ENCODE measurements at regions not wholly inside any gene's neighbourhood (a gene's known extent, or its start where the extent isn't known, plus 50 kb on each side); places are given as distances from the start of the nearest gene placed in this dataset.

- ChIA-PET POLR2A (interaction anchor here (0.7 kb wide), 1 partner anchor 108 kb away, joined by 4 read pairs; no protein-coding TSS in a partner anchor), CTCF (interaction anchor here (0.6 kb wide), 1 partner anchor 409 kb away, joined by 3 read pairs; no protein-coding TSS in a partner anchor), RAD21 (ENCODE audit: unreplicated experiment) (interaction anchor here (0.7 kb wide), 1 partner anchor 760 kb away, joined by 3 read pairs; no protein-coding TSS in a partner anchor), SMC1A (ENCODE audit: uncharacterized antibody, unreplicated experiment) (interaction anchor here (2.4 kb wide), 1 partner anchor 18 kb away, joined by 6 read pairs; no protein-coding TSS in a partner anchor)
- Histone ChIP-seq H3K4me3 (no peak overlapping the region), H3K27me3 (replicated peaks in 1 of 2; ENCODE audit: control insufficient read depth in 2 of 2, insufficient read depth in 2 of 2, low read length in 1 of 2) (no peaks in the 10 kb centered on the region), H3K36me3 (ENCODE audit: control insufficient read depth in 2 of 2, insufficient read depth in 2 of 2, low read length in 1 of 2) (no peaks in the 10 kb centered on the region), H3K4me1 (ENCODE audit: control insufficient read depth, insufficient read depth, low read length) (peaks cover 3% of the 10 kb centered on the region; the same call in 1 of the 2 replicates), H3K27ac (ENCODE audit: control insufficient read depth, insufficient read depth) (no peak overlapping the region), H3K9ac (ENCODE audit: control insufficient read depth, insufficient read depth, low read length) (no peak overlapping the region), H4K20me1 (ENCODE audit: control insufficient read depth, insufficient read depth) (no peaks in the 10 kb centered on the region), H3K79me2 (ENCODE audit: control insufficient read depth, insufficient read depth, low read length) (no peaks in the 10 kb centered on the region), H3K9me3 (replicated peaks; ENCODE audit: control insufficient read depth, insufficient read depth, low read length) (no peaks in the 10 kb centered on the region), H2AFZ (ENCODE audit: control insufficient read depth, low read depth, low read length) (no peak overlapping the region), H3K4me2 (ENCODE audit: control insufficient read depth, insufficient read depth) (no peak overlapping the region)
- intact Hi-C loops (cut with micrococcal nuclease; ENCODE audit: unreplicated experiment): no loop called here
- FAIRE-seq: no peak
- DNase-seq (ENCODE audit: low read depth, low spot score): no peak
- TF ChIP-seq CREM (IDR thresholded peaks at IDR 0.05; ENCODE audit: low read depth): no peak
- TF ChIP-seq IKZF2 (IDR thresholded peaks at IDR 0.05): no peak
- TF ChIP-seq ZBTB33 (IDR thresholded peaks at IDR 0.05): no peak
- no peak for TF ChIP-seq SPI1 (IDR thresholded peaks at IDR 0.05; ENCODE audit: borderline replicate concordance, insufficient read depth, low read depth, low read length)
- TF ChIP-seq CHD4 (IDR thresholded peaks at IDR 0.05): no peak
- TF ChIP-seq SUPT20H (IDR thresholded peaks at IDR 0.05; ENCODE audit: borderline replicate concordance, control insufficient read depth, low read depth, low read length): no peak
- TF ChIP-seq ZNF622 (IDR thresholded peaks at IDR 0.05): no peak
- TF ChIP-seq HSF1 (IDR thresholded peaks at IDR 0.05; ENCODE audit: low read depth, low read length): no peak
- BruUV-seq (replicated peaks): no TSS peak
- 73% methylated on average over 7 of the region's 7 CpGs for WGBS (ENCODE audit: insufficient coverage, insufficient replicate concordance, low lambda C conversion rate, missing lambda C conversion rate)
- in situ Hi-C loops (cut with MboI): no loop called here
- ATAC-seq: no peak
Measured at GRCh38 chr6:14856177-14856576, 389.7 kb upstream of the JARID2 start.

Measured in GM12878 (cell line).